LNCaP clone FGC (cell line): ENCODE measurements at regions not wholly inside any gene's neighbourhood (a gene's known extent, or its start where the extent isn't known, plus 50 kb on each side); places are given as distances from the start of the nearest gene placed in this dataset.

Source experiments
- DNase-seq: peaks from one replicate; pipeline ENCODE4 v3.0.0-alpha.2; 2011; ENCODE audit warnings: low read depth
- H3K4me3 ChIP-seq: 2 replicates; pipeline ENCODE4 v1.5.1; 2011; ENCODE audit warnings: mild to moderate bottlenecking, low read depth, low read length, control low read depth
- CTCF ChIP-seq: IDR thresholded peaks from 2 replicates; pipeline ENCODE4 v1.5.1; 2012; ENCODE audit warnings: mild to moderate bottlenecking; ENCODE audit not compliant: control insufficient read depth, insufficient read depth; ENCODE audit errors: extremely low read depth

- TF ChIP-seq CTCF = no peak
- no peak overlapping the region for H3K4me3 ChIP-seq
- DNase-seq = no peak
Measured at GRCh38 chr1:166573199-166573598, 266.1 kb upstream of the POGK start.

GRCh38 chr1:166579557-166580501 is 259.4 kb upstream of the POGK start:
- no peak overlapping the region for H3K4me3 ChIP-seq
- no peak for DNase-seq
- TF ChIP-seq CTCF = no peak

- DNase-seq = no peak
- no peak for TF ChIP-seq CTCF
- H3K4me3 ChIP-seq = no peak overlapping the region
Measured at GRCh38 chr1:166588741-166589140, 250.5 kb upstream of the POGK start.

GRCh38 chr1:166590161-166590560 is 249.1 kb upstream of the POGK start:
- no peak for DNase-seq
- no peak for TF ChIP-seq CTCF
- no peak overlapping the region for H3K4me3 ChIP-seq

- TF ChIP-seq CTCF = no peak
- no peak overlapping the region for H3K4me3 ChIP-seq
- no peak for DNase-seq
Measured at GRCh38 chr1:166594646-166595045, 244.6 kb upstream of the POGK start.

GRCh38 chr1:166597516-166597915 is 241.8 kb upstream of the POGK start:
- no peak overlapping the region for H3K4me3 ChIP-seq
- TF ChIP-seq CTCF = no peak
- DNase-seq = no peak

GRCh38 chr1:166600574-166600973 is 238.7 kb upstream of the POGK start:
- TF ChIP-seq CTCF = no peak
- no peak overlapping the region for H3K4me3 ChIP-seq
- no peak for DNase-seq
